Neural progenitor cell (in vitro differentiated cells): ENCODE measurements at regions not wholly inside any gene's neighbourhood (a gene's known extent, or its start where the extent isn't known, plus 50 kb on each side); places are given as distances from the start of the nearest gene placed in this dataset.

Experiments used
- DNase-seq: peaks from one replicate; pipeline ENCODE4 v3.0.0-alpha.2; 2016; ENCODE audit warnings: low spot score
- H2AFZ ChIP-seq: fragments of 200-600 bp; sonication (generic); replicated peaks from 2 replicates; pipeline ENCODE4 v1.6.1; 2016; ENCODE audit warnings: antibody characterized with exemption
- H3F3A ChIP-seq: fragments of 200-600 bp; sonication (generic); 2 replicates; pipeline ENCODE4 v1.6.1; 2016; ENCODE audit warnings: antibody characterized with exemption, low read depth
- H3K27ac ChIP-seq: fragments of 200-600 bp; sonication (generic); 2 replicates; pipeline ENCODE4 v1.5.1; 2016; ENCODE audit warnings: mild to moderate bottlenecking
- H3K27me3 ChIP-seq: fragments of 200-600 bp; sonication (generic); 2 replicates; pipeline ENCODE4 v1.6.1; 2016; ENCODE audit warnings: mild to moderate bottlenecking, moderate library complexity
- H3K36me3 ChIP-seq: fragments of 200-600 bp; sonication (generic); 2 replicates; pipeline ENCODE4 v1.5.1; 2016
- H3K4me1 ChIP-seq: fragments of 200-600 bp; sonication (generic); 2 replicates; pipeline ENCODE4 v1.6.1; 2016; ENCODE audit warnings: mixed run types
- H3K4me2 ChIP-seq: fragments of 200-600 bp; sonication (generic); 2 replicates; pipeline ENCODE4 v1.6.1; 2016
- H3K4me3 ChIP-seq: fragments of 200-600 bp; sonication (generic); 2 replicates; pipeline ENCODE4 v1.5.1; 2016
- H3K79me2 ChIP-seq: fragments of 200-600 bp; sonication (generic); 2 replicates; pipeline ENCODE4 v1.6.1; 2016; ENCODE audit warnings: low read depth
- H3K9ac ChIP-seq: fragments of 200-600 bp; sonication (generic); 2 replicates; pipeline ENCODE4 v1.6.1; 2016
- H3K9me3 ChIP-seq: fragments of 200-600 bp; sonication (generic); 2 replicates; pipeline ENCODE4 v1.5.1; 2016; ENCODE audit warnings: low read depth
- H4K20me1 ChIP-seq: fragments of 200-600 bp; sonication (generic); 2 replicates; pipeline ENCODE4 v1.6.1; 2016; ENCODE audit warnings: low read depth
- H3K27ac Mint-ChIP-seq: 3 replicates; pipeline ENCODE4 v1.8.0; 2021; ENCODE audit warnings: mixed read lengths
- H3K27me3 Mint-ChIP-seq: 2 replicates; pipeline ENCODE4 v1.8.0; 2022; ENCODE audit warnings: low read depth, mild to moderate bottlenecking, inconsistent platforms, moderate library complexity, mixed read lengths; ENCODE audit not compliant: insufficient read depth
- H3K36me3 Mint-ChIP-seq: 3 replicates; pipeline ENCODE4 v1.8.0; 2021; ENCODE audit warnings: mixed read lengths
- H3K4me1 Mint-ChIP-seq: 3 replicates; pipeline ENCODE4 v1.8.0; 2021; ENCODE audit warnings: mixed read lengths
- H3K4me3 Mint-ChIP-seq: 3 replicates; pipeline ENCODE4 v1.8.0; 2021; ENCODE audit warnings: mild to moderate bottlenecking, moderate library complexity, mixed read lengths
- H3K9me3 Mint-ChIP-seq: 3 replicates; pipeline ENCODE4 v1.8.0; 2020; ENCODE audit warnings: mixed read lengths
- CTCF ChIP-seq: fragments of 200-600 bp; sonication (generic); IDR thresholded peaks from 2 replicates; pipeline ENCODE4 v1.5.1; 2017; ENCODE audit warnings: antibody characterized with exemption, mild to moderate bottlenecking
- EZH2 ChIP-seq: fragments of 200-600 bp; sonication (generic); IDR thresholded peaks from 2 replicates; pipeline ENCODE4 v1.6.1; 2017; ENCODE audit warnings: antibody characterized with exemption, mild to moderate bottlenecking, moderate library complexity
- EZH2phosphoT487 ChIP-seq: fragments of 200-600 bp; sonication (generic); IDR thresholded peaks from 2 replicates; pipeline ENCODE4 v1.6.1; 2017; ENCODE audit warnings: antibody characterized with exemption

- Histone ChIP-seq H3K4me3 (no peak overlapping the region), H3K79me2 (no peaks in the 10 kb centered on the region), H3K9ac (no peak overlapping the region), H3F3A (no peaks in the 10 kb centered on the region), H4K20me1 (no peaks in the 10 kb centered on the region), H3K36me3 (no peaks in the 10 kb centered on the region), H3K27me3 (no peaks in the 10 kb centered on the region), H3K4me1 (no peaks in the 10 kb centered on the region), H3K4me2 (no peak overlapping the region), H3K27ac (no peak overlapping the region), H2AFZ (no peak overlapping the region), H3K9me3 (no peaks in the 10 kb centered on the region)
- H3K9me3 Mint-ChIP-seq, result no peaks in the 10 kb centered on the region
- no peaks in the 10 kb centered on the region for H3K36me3 Mint-ChIP-seq
- H3K27me3 Mint-ChIP-seq, result peaks cover 3% of the 10 kb centered on the region
- H3K27ac Mint-ChIP-seq, result no peak overlapping the region
- DNase-seq, result no peak
- TF ChIP-seq CTCF (no peak), EZH2 (no peak), EZH2phosphoT487 (no peak)
- peaks cover 8% of the 10 kb centered on the region for H3K4me1 Mint-ChIP-seq
- H3K4me3 Mint-ChIP-seq, result no peak overlapping the region
Measured at GRCh38 chr4:147037069-147037468, 91.4 kb upstream of the TTC29 start.

GRCh38 chr4:147039976-147040575 is 94.4 kb upstream of the TTC29 start:
- H3K4me1 Mint-ChIP-seq, result peaks cover 11% of the 10 kb centered on the region
- H3K9me3 Mint-ChIP-seq, result no peaks in the 10 kb centered on the region
- Histone ChIP-seq H3K4me1 (no peaks in the 10 kb centered on the region), H3K27ac (no peak overlapping the region), H2AFZ (no peak overlapping the region), H3K4me3 (no peak overlapping the region), H3K36me3 (no peaks in the 10 kb centered on the region), H3K79me2 (no peaks in the 10 kb centered on the region), H3F3A (no peaks in the 10 kb centered on the region), H3K9me3 (no peaks in the 10 kb centered on the region), H3K27me3 (no peaks in the 10 kb centered on the region), H3K9ac (no peak overlapping the region), H4K20me1 (no peaks in the 10 kb centered on the region), H3K4me2 (no peak overlapping the region)
- peaks cover 3% of the 10 kb centered on the region for H3K27me3 Mint-ChIP-seq
- peak overlapping the region; percentile 61 for H3K27ac Mint-ChIP-seq
- TF ChIP-seq EZH2phosphoT487 (no peak), CTCF (no peak), EZH2 (no peak)
- no peak for DNase-seq
- H3K4me3 Mint-ChIP-seq, result no peak overlapping the region
- no peaks in the 10 kb centered on the region for H3K36me3 Mint-ChIP-seq

GRCh38 chr4:147040874-147041273 is 95.2 kb upstream of the TTC29 start:
- H3K79me2 ChIP-seq, result no peaks in the 10 kb centered on the region
- DNase-seq, result no peak
- Mint-ChIP-seq H3K9me3 (no peaks in the 10 kb centered on the region), H3K36me3 (no peaks in the 10 kb centered on the region), H3K4me1 (peaks cover 11% of the 10 kb centered on the region), H3K27me3 (peaks cover 2% of the 10 kb centered on the region), H3K27ac (no peak overlapping the region), H3K4me3 (no peak overlapping the region)
- no peaks in the 10 kb centered on the region for H4K20me1 ChIP-seq
- H3K4me2 ChIP-seq, result no peak overlapping the region
- TF ChIP-seq CTCF, result no peak
- TF ChIP-seq EZH2, result no peak
- no peak for TF ChIP-seq EZH2phosphoT487
- H2AFZ ChIP-seq, result no peak overlapping the region
- H3F3A ChIP-seq, result no peaks in the 10 kb centered on the region
- no peak overlapping the region for H3K9ac ChIP-seq
- H3K9me3 ChIP-seq, result no peaks in the 10 kb centered on the region
- H3K36me3 ChIP-seq, result no peaks in the 10 kb centered on the region
- H3K27ac ChIP-seq, result no peak overlapping the region
- H3K27me3 ChIP-seq, result no peaks in the 10 kb centered on the region
- H3K4me1 ChIP-seq, result no peaks in the 10 kb centered on the region
- no peak overlapping the region for H3K4me3 ChIP-seq
